DOHH2 (cell line): ENCODE measurements at regions not wholly inside any gene's neighbourhood (a gene's known extent, or its start where the extent isn't known, plus 50 kb on each side); places are given as distances from the start of the nearest gene placed in this dataset.
"Not testable (repeated sequence)": the region's sequence is repeated elsewhere in the genome, so short reads cannot be mapped to it uniquely, and the experiment has no call there.

ENCODE experiments used
- H3F3A ChIP-seq: fragments of 200-600 bp; sonication (generic), shearing (Covaris generic); 2 replicates; pipeline ENCODE4 v1.6.0; 2016; ENCODE audit warnings: antibody characterized with exemption, mild to moderate bottlenecking; ENCODE audit not compliant: control insufficient read depth, insufficient read depth
- H3K27ac ChIP-seq: fragments of 200-600 bp; sonication (generic); 2 replicates; pipeline ENCODE4 v1.5.1; 2014; ENCODE audit warnings: low read depth, mild to moderate bottlenecking, low read length, moderate library complexity
- H3K27me3 ChIP-seq: fragments of 200-600 bp; sonication (generic); 2 replicates; pipeline ENCODE4 v1.6.1; 2014; ENCODE audit warnings: mild to moderate bottlenecking, low read length, mixed read lengths; ENCODE audit not compliant: control insufficient read depth
- H3K36me3 ChIP-seq: fragments of 200-600 bp; sonication (generic); 2 replicates; pipeline ENCODE4 v1.6.1; 2014; ENCODE audit warnings: mild to moderate bottlenecking, low read length, moderate library complexity, mixed read lengths; ENCODE audit not compliant: control insufficient read depth
- H3K4me1 ChIP-seq: fragments of 200-600 bp; sonication (generic); 2 replicates; pipeline ENCODE4 v1.6.1; 2014; ENCODE audit warnings: mild to moderate bottlenecking, low read length, mixed read lengths; ENCODE audit not compliant: control insufficient read depth
- H3K4me2 ChIP-seq: fragments of 200-600 bp; sonication (generic); 2 replicates; pipeline ENCODE4 v1.6.0; 2014; ENCODE audit warnings: mild to moderate bottlenecking, low read length, moderate library complexity
- H3K4me3 ChIP-seq: fragments of 200-600 bp; sonication (generic); 2 replicates; pipeline ENCODE4 v1.5.1; 2014; ENCODE audit warnings: mild to moderate bottlenecking, low read length, mixed read lengths
- H3K79me2 ChIP-seq: fragments of 200-600 bp; sonication (generic); 2 replicates; pipeline ENCODE4 v1.6.1; 2014; ENCODE audit warnings: mild to moderate bottlenecking, low read length, mixed read lengths; ENCODE audit not compliant: control insufficient read depth
- H3K9me2 ChIP-seq: fragments of 200-600 bp; sonication (generic); replicated peaks from 2 replicates; pipeline ENCODE4 v1.6.1; 2014; ENCODE audit warnings: mild to moderate bottlenecking, low read length, mixed read lengths; ENCODE audit not compliant: control insufficient read depth
- H3K9me3 ChIP-seq: fragments of 200-600 bp; sonication (generic); 2 replicates; pipeline ENCODE4 v1.6.1; 2014; ENCODE audit warnings: antibody characterized with exemption, low read length, mixed read lengths; ENCODE audit not compliant: control insufficient read depth, insufficient read depth
- H4K20me1 ChIP-seq: fragments of 200-600 bp; sonication (generic); 2 replicates; pipeline ENCODE4 v1.6.0; 2014; ENCODE audit warnings: low read depth, mild to moderate bottlenecking, antibody characterized with exemption, low read length, moderate library complexity; ENCODE audit not compliant: control insufficient read depth, insufficient read depth
- EZH2phosphoT487 ChIP-seq: fragments of 200-600 bp; sonication (generic); IDR thresholded peaks from 2 replicates; pipeline ENCODE4 v1.6.1; 2017; ENCODE audit warnings: borderline replicate concordance, mild to moderate bottlenecking, antibody characterized with exemption, low read length, moderate library complexity, mixed read lengths
- TF ChIP-seq, protein P1 (sequence below): fragments of 200-600 bp; sonication (generic); IDR thresholded peaks from one replicate; pipeline ENCODE4 v1.5.1; 2014; ENCODE audit warnings: antibody characterized with exemption, mild to moderate bottlenecking, low read depth, low read length; ENCODE audit not compliant: poor library complexity, severe bottlenecking

GRCh38 chr17:12230481-12231354, 210.0 kb downstream of the MAP2K4 start:
- no peak overlapping the region for H3K4me3 ChIP-seq
- TF ChIP-seq, protein P1, sequence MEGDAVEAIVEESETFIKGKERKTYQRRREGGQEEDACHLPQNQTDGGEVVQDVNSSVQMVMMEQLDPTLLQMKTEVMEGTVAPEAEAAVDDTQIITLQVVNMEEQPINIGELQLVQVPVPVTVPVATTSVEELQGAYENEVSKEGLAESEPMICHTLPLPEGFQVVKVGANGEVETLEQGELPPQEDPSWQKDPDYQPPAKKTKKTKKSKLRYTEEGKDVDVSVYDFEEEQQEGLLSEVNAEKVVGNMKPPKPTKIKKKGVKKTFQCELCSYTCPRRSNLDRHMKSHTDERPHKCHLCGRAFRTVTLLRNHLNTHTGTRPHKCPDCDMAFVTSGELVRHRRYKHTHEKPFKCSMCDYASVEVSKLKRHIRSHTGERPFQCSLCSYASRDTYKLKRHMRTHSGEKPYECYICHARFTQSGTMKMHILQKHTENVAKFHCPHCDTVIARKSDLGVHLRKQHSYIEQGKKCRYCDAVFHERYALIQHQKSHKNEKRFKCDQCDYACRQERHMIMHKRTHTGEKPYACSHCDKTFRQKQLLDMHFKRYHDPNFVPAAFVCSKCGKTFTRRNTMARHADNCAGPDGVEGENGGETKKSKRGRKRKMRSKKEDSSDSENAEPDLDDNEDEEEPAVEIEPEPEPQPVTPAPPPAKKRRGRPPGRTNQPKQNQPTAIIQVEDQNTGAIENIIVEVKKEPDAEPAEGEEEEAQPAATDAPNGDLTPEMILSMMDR, result no peak
- no peak for TF ChIP-seq EZH2phosphoT487
- H3K36me3 ChIP-seq, result no peaks in the 10 kb centered on the region
- H4K20me1 ChIP-seq, result no peaks in the 10 kb centered on the region
- no peak overlapping the region for H3K4me2 ChIP-seq
- no peak overlapping the region for H3K27ac ChIP-seq
- no peaks in the 10 kb centered on the region for H3K9me2 ChIP-seq
- H3K4me1 ChIP-seq, result no peaks in the 10 kb centered on the region
- no peaks in the 10 kb centered on the region for H3K27me3 ChIP-seq
- H3F3A ChIP-seq, result no peaks in the 10 kb centered on the region
- no peaks in the 10 kb centered on the region for H3K9me3 ChIP-seq
- H3K79me2 ChIP-seq, result no peaks in the 10 kb centered on the region

- H3F3A ChIP-seq, result no peaks in the 10 kb centered on the region
Measured at GRCh38 chr17:12231355-12231682, 210.6 kb downstream of the MAP2K4 start.

GRCh38 chr17:12239021-12239420, 218.3 kb downstream of the MAP2K4 start:
- not testable (repeated sequence) for H3K4me2 ChIP-seq, H3K27ac ChIP-seq, H3K36me3 ChIP-seq, H4K20me1 ChIP-seq, H3K9me3 ChIP-seq, H3K9me2 ChIP-seq, H3K4me3 ChIP-seq, H3K4me1 ChIP-seq, H3K79me2 ChIP-seq, H3K27me3 ChIP-seq, H3F3A ChIP-seq

More at GRCh38 chr17:12231355-12231682, 210.6 kb downstream of the MAP2K4 start:
- H3K4me2 ChIP-seq, result no peak overlapping the region
- H3K27ac ChIP-seq, result no peak overlapping the region
- H3K79me2 ChIP-seq, result no peaks in the 10 kb centered on the region
- no peaks in the 10 kb centered on the region for H3K36me3 ChIP-seq
- H3K9me2 ChIP-seq, result no peaks in the 10 kb centered on the region
- no peak overlapping the region for H3K4me3 ChIP-seq
- no peaks in the 10 kb centered on the region for H4K20me1 ChIP-seq
- no peaks in the 10 kb centered on the region for H3K9me3 ChIP-seq
- H3K27me3 ChIP-seq, result no peaks in the 10 kb centered on the region
- TF ChIP-seq, protein P1, result no peak
- TF ChIP-seq EZH2phosphoT487, result no peak
- no peaks in the 10 kb centered on the region for H3K4me1 ChIP-seq

DNA sequence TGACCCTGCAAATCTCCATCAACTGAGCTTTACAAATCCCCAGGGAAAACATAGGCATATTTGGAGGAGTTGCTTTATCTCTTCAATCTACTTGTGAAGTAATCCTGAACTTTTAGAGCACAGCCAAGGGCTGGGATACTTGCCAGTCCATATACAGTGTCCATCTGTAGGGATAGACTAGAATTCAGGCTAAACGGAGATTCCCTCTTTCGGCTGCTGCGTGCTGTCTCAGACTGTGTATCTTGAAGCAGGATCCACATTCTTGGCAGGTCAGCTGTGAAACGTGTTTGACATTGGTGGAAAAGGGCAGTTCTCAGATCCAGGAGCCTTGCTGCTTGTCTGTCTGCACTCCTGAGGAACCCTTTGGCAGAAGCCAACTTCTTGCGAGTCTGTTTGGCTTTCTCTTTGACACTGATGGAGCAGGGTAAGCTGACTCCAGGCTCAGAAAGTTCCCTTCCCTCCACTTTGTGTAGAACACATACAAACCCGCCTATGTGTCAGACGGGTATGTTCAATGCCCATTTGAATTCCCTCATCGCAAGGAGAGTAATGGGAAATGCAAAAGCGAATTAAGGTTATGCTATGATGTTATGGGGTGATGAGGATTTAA, 221.8 kb downstream of the MAP2K4 start:
- Histone ChIP-seq H3K4me1 (no peaks in the 10 kb centered on the region), H3K9me2 (no peaks in the 10 kb centered on the region), H3K9me3 (no peaks in the 10 kb centered on the region), H3K79me2 (no peaks in the 10 kb centered on the region), H3F3A (no peaks in the 10 kb centered on the region), H4K20me1 (no peaks in the 10 kb centered on the region), H3K27ac (no peak overlapping the region), H3K36me3 (no peaks in the 10 kb centered on the region), H3K4me3 (no peak overlapping the region), H3K4me2 (no peak overlapping the region), H3K27me3 (no peaks in the 10 kb centered on the region)
- no peak for TF ChIP-seq EZH2phosphoT487
- TF ChIP-seq, protein P1, result no peak
